Liver (tissue), 8 donors: ENCODE measurements at regions not wholly inside any gene's neighbourhood (a gene's known extent, or its start where the extent isn't known, plus 50 kb on each side); places are given as distances from the start of the nearest gene placed in this dataset.

ENCODE experiments used
- DNase-seq: peaks from one replicate; pipeline ENCODE4 v3.0.0-alpha.2; 2017; ENCODE audit warnings: low spot score
- H3K27ac ChIP-seq, 2 donors: one replicate each; pipeline ENCODE4 v1.7.0; 2013; ENCODE audit warnings: inconsistent platforms in 2 of 2, low read length in 2 of 2, control low read depth in 1 of 2, low read depth in 1 of 2, mild to moderate bottlenecking in 1 of 2
- H3K27me3 ChIP-seq, 4 donors: one replicate each; pipeline versions ENCODE4 v1.6.1 to v1.7.0; 2013; ENCODE audit warnings: low read length in 3 of 4, inconsistent platforms in 1 of 4, mild to moderate bottlenecking in 1 of 4, moderate library complexity in 1 of 4; ENCODE audit not compliant: control insufficient read depth in 4 of 4, insufficient read depth in 4 of 4
- H3K36me3 ChIP-seq, 4 donors: one replicate each; pipeline versions ENCODE4 v1.6.1 to v1.7.0; 2013; ENCODE audit warnings: low read length in 3 of 4, mild to moderate bottlenecking in 3 of 4, low read depth in 1 of 4, moderate library complexity in 1 of 4; ENCODE audit not compliant: control insufficient read depth in 4 of 4, insufficient read depth in 3 of 4
- H3K4me1 ChIP-seq, 4 donors: one replicate each; pipeline versions ENCODE4 v1.6.1 to v1.7.0; 2013; ENCODE audit warnings: low read length in 3 of 4, mild to moderate bottlenecking in 3 of 4, moderate library complexity in 1 of 4; ENCODE audit not compliant: control insufficient read depth in 4 of 4, insufficient read depth in 4 of 4
- H3K4me3 ChIP-seq, 3 donors: one replicate each; pipeline versions ENCODE4 v1.6.1 to v1.7.0; 2013; ENCODE audit warnings: low read length in 3 of 3, control low read depth in 1 of 3, low read depth in 1 of 3, mild to moderate bottlenecking in 1 of 3
- H3K9ac ChIP-seq, 2 donors: one replicate each; pipeline ENCODE4 v1.7.0; 2013; ENCODE audit warnings: low read length in 2 of 2, mild to moderate bottlenecking in 2 of 2, moderate library complexity in 2 of 2, control low read depth in 1 of 2, low read depth in 1 of 2
- H3K9me3 ChIP-seq, 4 donors: one replicate each; pipeline versions ENCODE4 v1.6.1 to v1.7.0; 2013; ENCODE audit warnings: low read length in 3 of 4; ENCODE audit not compliant: control insufficient read depth in 4 of 4
- CTCF ChIP-seq: fragments of 150-350 bp; IDR thresholded peaks from 2 replicates; pipeline ENCODE4 v1.5.1; 2017; ENCODE audit warnings: improper control_type of control experiment, low read depth, low read length; ENCODE audit not compliant: missing input control
- EGR1 ChIP-seq, 2 donors: IDR thresholded peaks; 2 replicates each; pipeline ENCODE4 v1.6.1; 2016 to 2018; ENCODE audit warnings: antibody characterized with exemption in 2 of 2, low read depth in 2 of 2
- FOXA1 ChIP-seq: IDR thresholded peaks from 2 replicates; pipeline ENCODE4 v1.6.1; 2016; ENCODE audit warnings: antibody characterized with exemption
- FOXA2 ChIP-seq: IDR thresholded peaks from 2 replicates; pipeline ENCODE4 v1.6.1; 2016; ENCODE audit warnings: antibody characterized with exemption
- GABPA ChIP-seq, 2 donors: IDR thresholded peaks in 1 of 2; conservative IDR thresholded peaks in 1 of 2; 2 replicates each; pipeline ENCODE4 v1.6.1; 2016; ENCODE audit warnings: antibody characterized with exemption in 2 of 2, mild to moderate bottlenecking in 1 of 2, moderate library complexity in 1 of 2
- HNF4A ChIP-seq, 2 donors: conservative IDR thresholded peaks; 2 replicates each; pipeline ENCODE4 v1.6.1; 2016; ENCODE audit warnings: antibody characterized with exemption in 2 of 2, mild to moderate bottlenecking in 2 of 2
- HNF4G ChIP-seq: IDR thresholded peaks from 2 replicates; pipeline ENCODE4 v1.6.1; 2016; ENCODE audit warnings: antibody characterized with exemption
- MAX ChIP-seq: IDR thresholded peaks from 2 replicates; pipeline ENCODE4 v1.6.1; 2016; ENCODE audit warnings: antibody characterized with exemption
- NR2F2 ChIP-seq: IDR thresholded peaks from 2 replicates; pipeline ENCODE4 v1.6.1; 2016; ENCODE audit warnings: antibody characterized with exemption
- RAD21 ChIP-seq, 2 donors: IDR thresholded peaks; 2 replicates each; pipeline ENCODE4 v1.6.1; 2016; ENCODE audit warnings: antibody characterized with exemption in 2 of 2, mild to moderate bottlenecking in 2 of 2
- RXRA ChIP-seq, 2 donors: IDR thresholded peaks; 2 replicates each; pipeline ENCODE4 v1.6.1; 2017 to 2018; ENCODE audit warnings: antibody characterized with exemption in 2 of 2, mild to moderate bottlenecking in 1 of 2
- SP1 ChIP-seq: IDR thresholded peaks from 2 replicates; pipeline ENCODE4 v1.6.1; 2018; ENCODE audit warnings: antibody characterized with exemption, mild to moderate bottlenecking
- TAF1 ChIP-seq: conservative IDR thresholded peaks from 2 replicates; pipeline ENCODE4 v1.6.1; 2016; ENCODE audit warnings: antibody characterized with exemption, mild to moderate bottlenecking
- YY1 ChIP-seq: IDR thresholded peaks from 2 replicates; pipeline ENCODE4 v1.6.1; 2016; ENCODE audit warnings: antibody characterized with exemption, mild to moderate bottlenecking
- WGBS: extraction: QIAGEN DNeasy Blood & Tissue Kit; methylation state at CpG from one replicate; pipeline ENCODE4 v1.1.7; 2013; 5-methylcytosine and 5-hydroxymethylcytosine counted together
- TF ChIP-seq, protein P1 (sequence below): IDR thresholded peaks from 2 replicates; pipeline ENCODE4 v1.6.1; 2016; ENCODE audit warnings: antibody characterized with exemption
- TF ChIP-seq, protein P2 (sequence below): IDR thresholded peaks from 2 replicates; pipeline ENCODE4 v1.6.1; 2016; ENCODE audit warnings: antibody characterized with exemption, mild to moderate bottlenecking
- TF ChIP-seq, protein P3 (sequence below): IDR thresholded peaks from 2 replicates; pipeline ENCODE4 v1.6.1; 2016; ENCODE audit warnings: antibody characterized with exemption
- donor health status: healthy.
- donor health status: healthy.
- donor health status: healthy.
- donor health status: healthy.
- donor health status: healthy.

- Histone ChIP-seq H3K27me3 (no peaks in the 10 kb centered on the region), H3K36me3 (no peaks in the 10 kb centered on the region), H3K9ac (no peak overlapping the region), H3K9me3 (no peaks in the 10 kb centered on the region), H3K4me1 (no peaks in the 10 kb centered on the region), H3K4me3 (no peak overlapping the region), H3K27ac (no peak overlapping the region)
- no peak for DNase-seq
- WGBS: 97% methylated on average over 4 of the region's 4 CpGs
- TF ChIP-seq FOXA2 (no peak), GABPA (IDR thresholded peaks at IDR 0.05 in 1 of 2, conservative IDR thresholded peaks at IDR 0.05 in 1 of 2) (no peak), EGR1 (IDR thresholded peaks at IDR 0.05; ENCODE audit: low read depth in 2 of 2) (no peak), TAF1 (no peak), MAX (no peak), YY1 (no peak), SP1 (no peak)
- TF ChIP-seq, protein P1, sequence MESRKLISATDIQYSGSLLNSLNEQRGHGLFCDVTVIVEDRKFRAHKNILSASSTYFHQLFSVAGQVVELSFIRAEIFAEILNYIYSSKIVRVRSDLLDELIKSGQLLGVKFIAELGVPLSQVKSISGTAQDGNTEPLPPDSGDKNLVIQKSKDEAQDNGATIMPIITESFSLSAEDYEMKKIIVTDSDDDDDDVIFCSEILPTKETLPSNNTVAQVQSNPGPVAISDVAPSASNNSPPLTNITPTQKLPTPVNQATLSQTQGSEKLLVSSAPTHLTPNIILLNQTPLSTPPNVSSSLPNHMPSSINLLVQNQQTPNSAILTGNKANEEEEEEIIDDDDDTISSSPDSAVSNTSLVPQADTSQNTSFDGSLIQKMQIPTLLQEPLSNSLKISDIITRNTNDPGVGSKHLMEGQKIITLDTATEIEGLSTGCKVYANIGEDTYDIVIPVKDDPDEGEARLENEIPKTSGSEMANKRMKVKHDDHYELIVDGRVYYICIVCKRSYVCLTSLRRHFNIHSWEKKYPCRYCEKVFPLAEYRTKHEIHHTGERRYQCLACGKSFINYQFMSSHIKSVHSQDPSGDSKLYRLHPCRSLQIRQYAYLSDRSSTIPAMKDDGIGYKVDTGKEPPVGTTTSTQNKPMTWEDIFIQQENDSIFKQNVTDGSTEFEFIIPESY: no peak
- TF ChIP-seq, protein P2, sequence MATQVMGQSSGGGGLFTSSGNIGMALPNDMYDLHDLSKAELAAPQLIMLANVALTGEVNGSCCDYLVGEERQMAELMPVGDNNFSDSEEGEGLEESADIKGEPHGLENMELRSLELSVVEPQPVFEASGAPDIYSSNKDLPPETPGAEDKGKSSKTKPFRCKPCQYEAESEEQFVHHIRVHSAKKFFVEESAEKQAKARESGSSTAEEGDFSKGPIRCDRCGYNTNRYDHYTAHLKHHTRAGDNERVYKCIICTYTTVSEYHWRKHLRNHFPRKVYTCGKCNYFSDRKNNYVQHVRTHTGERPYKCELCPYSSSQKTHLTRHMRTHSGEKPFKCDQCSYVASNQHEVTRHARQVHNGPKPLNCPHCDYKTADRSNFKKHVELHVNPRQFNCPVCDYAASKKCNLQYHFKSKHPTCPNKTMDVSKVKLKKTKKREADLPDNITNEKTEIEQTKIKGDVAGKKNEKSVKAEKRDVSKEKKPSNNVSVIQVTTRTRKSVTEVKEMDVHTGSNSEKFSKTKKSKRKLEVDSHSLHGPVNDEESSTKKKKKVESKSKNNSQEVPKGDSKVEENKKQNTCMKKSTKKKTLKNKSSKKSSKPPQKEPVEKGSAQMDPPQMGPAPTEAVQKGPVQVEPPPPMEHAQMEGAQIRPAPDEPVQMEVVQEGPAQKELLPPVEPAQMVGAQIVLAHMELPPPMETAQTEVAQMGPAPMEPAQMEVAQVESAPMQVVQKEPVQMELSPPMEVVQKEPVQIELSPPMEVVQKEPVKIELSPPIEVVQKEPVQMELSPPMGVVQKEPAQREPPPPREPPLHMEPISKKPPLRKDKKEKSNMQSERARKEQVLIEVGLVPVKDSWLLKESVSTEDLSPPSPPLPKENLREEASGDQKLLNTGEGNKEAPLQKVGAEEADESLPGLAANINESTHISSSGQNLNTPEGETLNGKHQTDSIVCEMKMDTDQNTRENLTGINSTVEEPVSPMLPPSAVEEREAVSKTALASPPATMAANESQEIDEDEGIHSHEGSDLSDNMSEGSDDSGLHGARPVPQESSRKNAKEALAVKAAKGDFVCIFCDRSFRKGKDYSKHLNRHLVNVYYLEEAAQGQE: no peak
These were observed 547.5 kb downstream of the VRK1 start for GRCh38 chr14:97344666-97345065.

DNA sequence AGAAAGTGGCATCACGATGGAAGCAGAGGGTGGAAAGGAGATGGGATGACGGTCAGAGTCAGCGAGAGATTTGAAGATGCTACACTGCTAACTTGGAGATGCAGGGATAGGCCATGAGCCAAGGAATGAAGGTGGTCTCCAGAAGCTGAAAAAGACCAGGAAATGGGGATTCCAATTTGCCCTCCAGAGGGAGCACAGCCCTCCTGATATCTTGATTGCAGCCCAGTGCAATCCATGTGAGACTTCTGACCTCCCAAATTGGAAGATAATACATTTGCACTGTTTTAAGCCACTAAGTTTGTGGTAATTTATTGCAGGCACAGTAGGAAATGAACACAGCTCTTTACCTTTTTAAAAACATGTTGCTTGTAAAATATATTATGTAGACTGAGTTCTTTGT, 549.5 kb downstream of the VRK1 start:
- no peak overlapping the region for H3K4me3 ChIP-seq

More for the DNA sequence above, 549.5 kb downstream of the VRK1 start:
- H3K9ac ChIP-seq: no peak overlapping the region
- no peak overlapping the region for H3K27ac ChIP-seq
- H3K4me1 ChIP-seq: peaks cover 0 to 14% (median 9%) of the 10 kb centered on the region in 4 donors
- no peaks in the 10 kb centered on the region for H3K36me3 ChIP-seq
- TF ChIP-seq EGR1 (IDR thresholded peaks at IDR 0.05; ENCODE audit: low read depth in 2 of 2) (no peak), FOXA2 (no peak), GABPA (IDR thresholded peaks at IDR 0.05 in 1 of 2, conservative IDR thresholded peaks at IDR 0.05 in 1 of 2) (no peak), HNF4A (conservative IDR thresholded peaks at IDR 0.05) (no peak), RXRA (IDR thresholded peaks at IDR 0.05) (no peak), YY1 (no peak), FOXA1 (no peak), RAD21 (IDR thresholded peaks at IDR 0.05) (no peak), TAF1 (no peak), HNF4G (no peak), CTCF (no peak), NR2F2 (no peak), SP1 (no peak)
- TF ChIP-seq, protein P1: no peak
- TF ChIP-seq, protein P3, sequence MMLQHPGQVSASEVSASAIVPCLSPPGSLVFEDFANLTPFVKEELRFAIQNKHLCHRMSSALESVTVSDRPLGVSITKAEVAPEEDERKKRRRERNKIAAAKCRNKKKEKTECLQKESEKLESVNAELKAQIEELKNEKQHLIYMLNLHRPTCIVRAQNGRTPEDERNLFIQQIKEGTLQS: no peak
- TF ChIP-seq, protein P2: no peak
- WGBS: 91% methylated on average over 3 of the region's 3 CpGs
- H3K9me3 ChIP-seq: no peaks in the 10 kb centered on the region
- no peak for DNase-seq
- H3K27me3 ChIP-seq: no peaks in the 10 kb centered on the region
